Kidney (tissue), 13 donors: ENCODE measurements at regions not wholly inside any gene's neighbourhood (a gene's known extent, or its start where the extent isn't known, plus 50 kb on each side); places are given as distances from the start of the nearest gene placed in this dataset.

Source experiments
- DNase-seq, 5 donors: peaks; one replicate each; pipeline ENCODE4 v3.0.0-alpha.2; 2013 to 2020
- FAIRE-seq: peaks from 2 replicates; lab custom pipeline; 2012; peaks lifted over from hg19 to GRCh38; lab: Jason Lieb, UNC
- H3K27ac ChIP-seq, 2 donors: one replicate each; pipeline ENCODE4 v1.7.0; 2013; ENCODE audit warnings: low read depth in 2 of 2, low read length in 2 of 2, inconsistent platforms in 1 of 2
- H3K27me3 ChIP-seq: one replicate; pipeline ENCODE4 v1.7.1; 2013; ENCODE audit warnings: low read length, inconsistent platforms; ENCODE audit not compliant: control insufficient read depth, insufficient read depth
- H3K36me3 ChIP-seq, 3 donors: one replicate each; pipeline versions ENCODE4 v1.7.0 to v1.7.1; 2013; ENCODE audit warnings: low read length in 3 of 3, control low read depth in 1 of 3, inconsistent platforms in 1 of 3; ENCODE audit not compliant: insufficient read depth in 3 of 3, control insufficient read depth in 2 of 3
- H3K4me1 ChIP-seq, 3 donors: one replicate each; pipeline versions ENCODE4 v1.7.0 to v1.7.1; 2013; ENCODE audit warnings: low read length in 3 of 3, inconsistent platforms in 1 of 3, low read depth in 1 of 3; ENCODE audit not compliant: control insufficient read depth in 2 of 3, insufficient read depth in 2 of 3
- H3K4me3 ChIP-seq, 3 donors: one replicate each; pipeline versions ENCODE4 v1.7.0 to v1.8.1; 2013; ENCODE audit warnings: low read length in 3 of 3, control low read depth in 1 of 3, inconsistent platforms in 1 of 3
- H3K9ac ChIP-seq, 3 donors: one replicate each; pipeline versions ENCODE4 v1.7.0 to v1.7.1; 2013; ENCODE audit warnings: low read length in 3 of 3, control low read depth in 1 of 3, inconsistent platforms in 1 of 3
- H3K9me3 ChIP-seq, 3 donors: one replicate each; pipeline versions ENCODE4 v1.7.0 to v1.7.1; 2013; ENCODE audit warnings: low read length in 3 of 3, control low read depth in 1 of 3, inconsistent platforms in 1 of 3; ENCODE audit not compliant: control insufficient read depth in 2 of 3, insufficient read depth in 1 of 3
- CTCF ChIP-seq: IDR thresholded peaks from 3 replicates; pipeline ENCODE4 v1.5.1; 2012; ENCODE audit warnings: mild to moderate bottlenecking, moderate library complexity, borderline replicate concordance; ENCODE audit not compliant: insufficient read depth; ENCODE audit errors: extremely low read depth
- intact Hi-C: fragments of 100-400 bp; cut with DNase I; formaldehyde crosslinking; loops from one replicate; pipeline ENCODE4 v1.11.1; 2022
- donor health status: control.
- donor health status: control.
- donor health status: control.
- donor health status: control.
- donor health status: control.
- donor health status: DM: yes; HTN: yes; CAD: no.
- donor health status: Normal renal cell carcinoma (clear cell type).

GRCh38 chr16:73217654-73218053 is 169.7 kb upstream of the ZFHX3 start:
- intact Hi-C loops, result no loop called here
- Histone ChIP-seq H3K9me3 (peaks cover 0 to 7% (median 0%) of the 10 kb centered on the region in 3 donors), H3K4me1 (no peaks in the 10 kb centered on the region), H3K27ac (no peak overlapping the region), H3K27me3 (no peaks in the 10 kb centered on the region), H3K36me3 (no peaks in the 10 kb centered on the region), H3K4me3 (no peak overlapping the region), H3K9ac (no peak overlapping the region)
- DNase-seq (no peak), FAIRE-seq (no peak)
- no peak for TF ChIP-seq CTCF

- peaks cover 0 to 7% (median 0%) of the 10 kb centered on the region in 3 donors for H3K9me3 ChIP-seq
- no peak for TF ChIP-seq CTCF
- no peak overlapping the region for H3K9ac ChIP-seq
- no peak overlapping the region for H3K4me3 ChIP-seq
- H3K27ac ChIP-seq, result no peak overlapping the region
- H3K27me3 ChIP-seq, result no peaks in the 10 kb centered on the region
- FAIRE-seq (no peak), DNase-seq (no peak)
- intact Hi-C loops, result no loop called here
- H3K4me1 ChIP-seq, result no peaks in the 10 kb centered on the region
- H3K36me3 ChIP-seq, result no peaks in the 10 kb centered on the region
These were observed 169.0 kb upstream of the ZFHX3 start for GRCh38 chr16:73216932-73217331.

GRCh38 chr16:73215678-73216377 is 167.9 kb upstream of the ZFHX3 start:
- Histone ChIP-seq H3K27ac (no peak overlapping the region), H3K36me3 (no peaks in the 10 kb centered on the region), H3K9ac (no peak overlapping the region), H3K4me1 (no peaks in the 10 kb centered on the region), H3K9me3 (peaks cover 0 to 7% (median 0%) of the 10 kb centered on the region in 3 donors), H3K4me3 (no peak overlapping the region), H3K27me3 (no peaks in the 10 kb centered on the region)
- no peak for FAIRE-seq
- TF ChIP-seq CTCF, result no peak
- intact Hi-C loops, result no loop called here
- DNase-seq, result no peak
